HCT116 (cell line): ENCODE measurements at regions not wholly inside any gene's neighbourhood (a gene's known extent, or its start where the extent isn't known, plus 50 kb on each side); places are given as distances from the start of the nearest gene placed in this dataset.

Experiments
- ATAC-seq: fragments of 200-7000 bp; cut with Tn5 transposase; 2 replicates; pipeline ENCODE4 v1.9.1; 2020; ENCODE audit warnings: mild to moderate bottlenecking, moderate library complexity
- BruUV-seq: library from RNA; stranded (reverse); fragments of 400-500 nt; replicated peaks from 2 replicates; lab custom pipeline; 2021; lab: Mats Ljungman, UMichigan
- CTCF ChIA-PET: fragments of 300-600 bp; sonication (Branson Sonifier 250); formaldehyde crosslinking; loops from one replicate; lab custom pipeline; 2021; ENCODE audit warnings: antibody characterized with exemption; lab: Charles Lee
- POLR2A ChIA-PET: fragments of 300-600, 350-600 bp; sonication (Branson Sonifier 250); formaldehyde crosslinking; loops from one replicate; lab custom pipeline; 2021; ENCODE audit warnings: antibody characterized with exemption; lab: Charles Lee
- RAD21 ChIA-PET, 2 experiments: fragments of 300-600 bp; sonication (Branson Sonifier 250); formaldehyde crosslinking; loops; one replicate each; lab custom pipeline; 2023; ENCODE audit warnings: low total read pairs in 2 of 2; ENCODE audit not compliant: uncharacterized antibody in 2 of 2, unreplicated experiment in 2 of 2, low non-redundant PET in 1 of 2; lab: Charles Lee
- DNase-seq: peaks from one replicate; pipeline ENCODE4 v3.0.0-alpha.2; 2010; ENCODE audit warnings: low read depth, low spot score
- H2AFZ ChIP-seq: fragments of 200-600 bp; shearing (Covaris generic), sonication (generic); 2 replicates; pipeline ENCODE4 v1.6.1; 2017; ENCODE audit warnings: low read depth, mixed run types, mixed read lengths, antibody characterized with exemption, low read length; ENCODE audit not compliant: poor library complexity, severe bottlenecking
- H3K27ac ChIP-seq: 2 replicates; pipeline ENCODE4 v1.5.1; 2012; ENCODE audit warnings: low read depth, low read length
- H3K27me3 ChIP-seq: fragments of 200-600 bp; sonication (generic); 2 replicates; pipeline ENCODE4 v1.6.1; 2016; ENCODE audit warnings: mixed run types, low read length, mixed read lengths; ENCODE audit not compliant: insufficient read depth
- H3K36me3 ChIP-seq, 2 experiments: fragments of 200-500 bp in 1 of 2; fragments of 200-600 bp in 1 of 2; sonication (Bioruptor generic) in 1 of 2; sonication (generic) in 1 of 2; 2 replicates each; pipeline versions ENCODE4 v1.5.1 to v1.6.1; 2014 to 2016; ENCODE audit warnings: low read length in 2 of 2, inconsistent platforms in 1 of 2, mixed read lengths in 1 of 2, mixed run types in 1 of 2; ENCODE audit not compliant: insufficient read depth in 2 of 2, control insufficient read depth in 1 of 2
- H3K4me1 ChIP-seq, 2 experiments: fragments of 200-600 bp in 1 of 2; sonication (generic) in 1 of 2; 2 replicates each; pipeline versions ENCODE4 v1.5.1 to v1.6.1; 2012 to 2017; ENCODE audit warnings: low read length in 2 of 2, inconsistent platforms in 1 of 2, mild to moderate bottlenecking in 1 of 2, mixed read lengths in 1 of 2, mixed run types in 1 of 2, moderate library complexity in 1 of 2; ENCODE audit not compliant: insufficient read depth in 2 of 2, control insufficient read depth in 1 of 2
- H3K4me2 ChIP-seq: fragments of 200-600 bp; sonication (generic); 2 replicates; pipeline ENCODE4 v1.6.1; 2017; ENCODE audit warnings: mixed run types, low read length, mixed read lengths
- H3K4me3 ChIP-seq, 2 experiments: fragments of 200-600 bp in 1 of 2; sonication (generic) in 1 of 2; replicated peaks in 1 of 2; 2 replicates each; pipeline ENCODE4 v1.5.1; 2011 to 2016; ENCODE audit warnings: low read length in 2 of 2, control low read depth in 1 of 2, low read depth in 1 of 2, mild to moderate bottlenecking in 1 of 2, mixed read lengths in 1 of 2, mixed run types in 1 of 2
- H3K79me2 ChIP-seq: fragments of 200-600 bp; sonication (generic); 2 replicates; pipeline ENCODE4 v1.6.1; 2017; ENCODE audit warnings: mild to moderate bottlenecking, mixed run types, low read length, moderate library complexity, mixed read lengths; ENCODE audit not compliant: insufficient read depth
- H3K9ac ChIP-seq: fragments of 200-600 bp; sonication (generic); 2 replicates; pipeline ENCODE4 v1.6.1; 2016; ENCODE audit warnings: low read length, mixed read lengths
- H3K9me2 ChIP-seq: fragments of 200-600 bp; sonication (generic), shearing (Covaris generic); 2 replicates; pipeline ENCODE4 v1.6.1; 2017; ENCODE audit warnings: mixed run types, mild to moderate bottlenecking, moderate library complexity; ENCODE audit not compliant: insufficient read depth
- H3K9me3 ChIP-seq, 2 experiments: fragments of 200-500 bp in 1 of 2; fragments of 200-600 bp in 1 of 2; sonication (Bioruptor generic) in 1 of 2; sonication (generic) in 1 of 2; 2 replicates each; pipeline ENCODE4 v1.6.1; 2014 to 2017; ENCODE audit warnings: low read length in 2 of 2, mixed read lengths in 2 of 2, inconsistent platforms in 1 of 2, low read depth in 1 of 2, mild to moderate bottlenecking in 1 of 2, mixed run types in 1 of 2, moderate library complexity in 1 of 2; ENCODE audit not compliant: control insufficient read depth in 1 of 2, insufficient read depth in 1 of 2
- H4K20me1 ChIP-seq: fragments of 200-600 bp; sonication (generic), shearing (Covaris generic); 2 replicates; pipeline ENCODE4 v1.6.1; 2017; ENCODE audit warnings: mixed run types, mild to moderate bottlenecking, moderate library complexity; ENCODE audit not compliant: insufficient read depth
- MAX ChIP-seq: IDR thresholded peaks from 2 replicates; pipeline ENCODE4 v1.6.1; 2012
- REST ChIP-seq: IDR thresholded peaks from 2 replicates; pipeline ENCODE4 v1.6.1; 2012; ENCODE audit warnings: low read depth
- ZBTB33 ChIP-seq: IDR thresholded peaks from 2 replicates; pipeline ENCODE4 v1.6.1; 2011; ENCODE audit warnings: mild to moderate bottlenecking, low read length, moderate library complexity; ENCODE audit not compliant: insufficient replicate concordance; ENCODE audit errors: extremely low read depth
- intact Hi-C: fragments of 100-400 bp; cut with micrococcal nuclease; formaldehyde crosslinking; loops from 2 replicates; pipeline ENCODE4 v1.10.0; 2022

GRCh38 chr9:24073666-24074065 lies 247.6 kb upstream of the ELAVL2 start:
- Histone ChIP-seq H3K79me2 (no peaks in the 10 kb centered on the region), H4K20me1 (no peaks in the 10 kb centered on the region), H2AFZ (no peak overlapping the region), H3K9me2 (no peaks in the 10 kb centered on the region), H3K4me1 (no peaks in the 10 kb centered on the region), H3K36me3 (no peaks in the 10 kb centered on the region), H3K9me3 (peaks cover 9 to 16% of the 10 kb centered on the region in 2 experiments; a peak in 2 of 4 replicates), H3K27me3 (no peaks in the 10 kb centered on the region), H3K9ac (no peak overlapping the region), H3K27ac (no peak overlapping the region), H3K4me3 (no peak overlapping the region), H3K4me2 (no peak overlapping the region)
- RAD21 ChIA-PET, result no interaction called here
- no peak for TF ChIP-seq ZBTB33
- TF ChIP-seq MAX, result no peak
- TF ChIP-seq REST, result no peak
- DNase-seq, result no peak
- BruUV-seq, result no TSS peak
- intact Hi-C loops, result no loop called here
- POLR2A ChIA-PET, result no interaction called here
- ATAC-seq, result no peak
- CTCF ChIA-PET, result no interaction called here
